ENCODE measurements at regions not wholly inside any gene's neighbourhood (a gene's known extent, or its start where the extent isn't known, plus 50 kb on each side); places are given as distances from the start of the nearest gene placed in this dataset.
"Not testable (repeated sequence)": the region's sequence is repeated elsewhere in the genome, so short reads cannot be mapped to it uniquely, and the experiment has no call there.

GRCh38 chr10:46095943-46096342 lies 49.9 kb upstream of the MSMB start:
- H3K27ac ChIP-seq = not testable (repeated sequence)

- TF ChIP-seq CTCF (conservative IDR thresholded peaks at IDR 0.05) = no peak
- H3K27ac ChIP-seq = no peak overlapping the region
Measured at GRCh38 chr10:46096446-46096845, 50.4 kb upstream of the MSMB start.

- TF ChIP-seq CTCF (conservative IDR thresholded peaks at IDR 0.05) = no peak
- no peak overlapping the region for H3K27ac ChIP-seq
Measured at GRCh38 chr10:46096909-46097575, 51.0 kb upstream of the MSMB start.

- no peak overlapping the region for H3K27ac ChIP-seq
Measured at GRCh38 chr10:46097576-46098317, 51.7 kb upstream of the MSMB start.

GRCh38 chr10:46098386-46098785 lies 52.3 kb upstream of the MSMB start:
- H3K27ac ChIP-seq = no peak overlapping the region
- no peak for TF ChIP-seq CTCF (conservative IDR thresholded peaks at IDR 0.05)

More at GRCh38 chr10:46097576-46098317, 51.7 kb upstream of the MSMB start:
- no peak for TF ChIP-seq CTCF (conservative IDR thresholded peaks at IDR 0.05)

- H3K27ac ChIP-seq = not testable (repeated sequence)
Measured at GRCh38 chr10:46098925-46099324, 52.9 kb upstream of the MSMB start.

- H3K27ac ChIP-seq = no peak overlapping the region
- TF ChIP-seq CTCF (conservative IDR thresholded peaks at IDR 0.05) = no peak
Measured at GRCh38 chr10:46104071-46104585, 58.1 kb upstream of the MSMB start.

- not testable (repeated sequence) for H3K27ac ChIP-seq
Measured at GRCh38 chr10:46105416-46105815, 59.3 kb upstream of the MSMB start.

- peak overlapping the region; percentile 73; the same call in 1 of the 2 replicates for H3K27ac ChIP-seq
Measured at GRCh38 chr10:46105856-46106409, 59.9 kb upstream of the MSMB start.

All from VCaP (cell line).